ENCODE measurements at regions not wholly inside any gene's neighbourhood (a gene's known extent, or its start where the extent isn't known, plus 50 kb on each side); places are given as distances from the start of the nearest gene placed in this dataset.

GRCh38 chr14:59123975-59124374, 64.5 kb upstream of the DAAM1 start:
- 38 to 42% methylated on average over 4 of the region's 4 CpGs for WGBS, 2 donors

GRCh38 chr14:59125156-59125555, 63.3 kb upstream of the DAAM1 start:
- WGBS, 2 donors = 68 to 73% methylated on average over 4 of the region's 4 CpGs
- Histone ChIP-seq H3K36me3 (ENCODE audit: control insufficient read depth in 2 of 2, insufficient read depth in 2 of 2, low read length in 1 of 2) (no peaks in the 10 kb centered on the region), H3K9me3 (ENCODE audit: control insufficient read depth in 2 of 2, insufficient read depth in 1 of 2, low read depth in 1 of 2, low read length in 1 of 2) (no peaks in the 10 kb centered on the region), H3K4me3 (ENCODE audit: low read depth in 1 of 2, low read length in 2 of 2) (no peak overlapping the region), H3K4me1 (ENCODE audit: control insufficient read depth in 2 of 2, insufficient read depth in 2 of 2, low read length in 1 of 2) (no peaks in the 10 kb centered on the region), H3K27ac (ENCODE audit: low read depth in 2 of 2, low read length in 1 of 2) (no peak overlapping the region), H3K27me3 (ENCODE audit: control insufficient read depth in 1 of 2, insufficient read depth in 2 of 2, low read length in 2 of 2) (no peaks in the 10 kb centered on the region)

More at GRCh38 chr14:59123975-59124374, 64.5 kb upstream of the DAAM1 start:
- Histone ChIP-seq H3K27me3 (ENCODE audit: control insufficient read depth in 1 of 2, insufficient read depth in 2 of 2, low read length in 2 of 2) (no peaks in the 10 kb centered on the region), H3K36me3 (ENCODE audit: control insufficient read depth in 2 of 2, insufficient read depth in 2 of 2, low read length in 1 of 2) (no peaks in the 10 kb centered on the region), H3K9me3 (ENCODE audit: control insufficient read depth in 2 of 2, insufficient read depth in 1 of 2, low read depth in 1 of 2, low read length in 1 of 2) (no peaks in the 10 kb centered on the region), H3K27ac (ENCODE audit: low read depth in 2 of 2, low read length in 1 of 2) (no peak overlapping the region), H3K4me1 (ENCODE audit: control insufficient read depth in 2 of 2, insufficient read depth in 2 of 2, low read length in 1 of 2) (no peaks in the 10 kb centered on the region), H3K4me3 (ENCODE audit: low read depth in 1 of 2, low read length in 2 of 2) (no peak overlapping the region)

GRCh38 chr14:59126714-59127436, 61.6 kb upstream of the DAAM1 start:
- H3K4me3 ChIP-seq (ENCODE audit: low read depth in 1 of 2, low read length in 2 of 2) = no peak overlapping the region
- no peaks in the 10 kb centered on the region for H3K27me3 ChIP-seq (ENCODE audit: control insufficient read depth in 1 of 2, insufficient read depth in 2 of 2, low read length in 2 of 2)
- no peaks in the 10 kb centered on the region for H3K36me3 ChIP-seq (ENCODE audit: control insufficient read depth in 2 of 2, insufficient read depth in 2 of 2, low read length in 1 of 2)
- H3K4me1 ChIP-seq (ENCODE audit: control insufficient read depth in 2 of 2, insufficient read depth in 2 of 2, low read length in 1 of 2) = no peaks in the 10 kb centered on the region
- no peak overlapping the region for H3K27ac ChIP-seq (ENCODE audit: low read depth in 2 of 2, low read length in 1 of 2)
- no peaks in the 10 kb centered on the region for H3K9me3 ChIP-seq (ENCODE audit: control insufficient read depth in 2 of 2, insufficient read depth in 1 of 2, low read depth in 1 of 2, low read length in 1 of 2)
- WGBS, 2 donors = 39 to 40% methylated on average over 4 of the region's 4 CpGs

GRCh38 chr14:59127437-59127732, 61.1 kb upstream of the DAAM1 start:
- no peaks in the 10 kb centered on the region for H3K36me3 ChIP-seq (ENCODE audit: control insufficient read depth in 2 of 2, insufficient read depth in 2 of 2, low read length in 1 of 2)
- WGBS, 2 donors = 55 to 73% methylated on average over 1 of the region's 1 CpG
- no peaks in the 10 kb centered on the region for H3K9me3 ChIP-seq (ENCODE audit: control insufficient read depth in 2 of 2, insufficient read depth in 1 of 2, low read depth in 1 of 2, low read length in 1 of 2)
- H3K4me1 ChIP-seq (ENCODE audit: control insufficient read depth in 2 of 2, insufficient read depth in 2 of 2, low read length in 1 of 2) = no peaks in the 10 kb centered on the region
- no peak overlapping the region for H3K27ac ChIP-seq (ENCODE audit: low read depth in 2 of 2, low read length in 1 of 2)
- no peak overlapping the region for H3K4me3 ChIP-seq (ENCODE audit: low read depth in 1 of 2, low read length in 2 of 2)
- H3K27me3 ChIP-seq (ENCODE audit: control insufficient read depth in 1 of 2, insufficient read depth in 2 of 2, low read length in 2 of 2) = no peaks in the 10 kb centered on the region

- H3K27ac ChIP-seq (ENCODE audit: low read depth in 2 of 2, low read length in 1 of 2) = no peak overlapping the region
- 78 to 82% methylated on average over 7 of the region's 7 CpGs for WGBS, 2 donors
- no peaks in the 10 kb centered on the region for H3K36me3 ChIP-seq (ENCODE audit: control insufficient read depth in 2 of 2, insufficient read depth in 2 of 2, low read length in 1 of 2)
- no peaks in the 10 kb centered on the region for H3K9me3 ChIP-seq (ENCODE audit: control insufficient read depth in 2 of 2, insufficient read depth in 1 of 2, low read depth in 1 of 2, low read length in 1 of 2)
- no peaks in the 10 kb centered on the region for H3K4me1 ChIP-seq (ENCODE audit: control insufficient read depth in 2 of 2, insufficient read depth in 2 of 2, low read length in 1 of 2)
- H3K4me3 ChIP-seq (ENCODE audit: low read depth in 1 of 2, low read length in 2 of 2) = no peak overlapping the region
- no peaks in the 10 kb centered on the region for H3K27me3 ChIP-seq (ENCODE audit: control insufficient read depth in 1 of 2, insufficient read depth in 2 of 2, low read length in 2 of 2)
These were observed 58.0 kb upstream of the DAAM1 start for GRCh38 chr14:59130462-59130861.

DNA sequence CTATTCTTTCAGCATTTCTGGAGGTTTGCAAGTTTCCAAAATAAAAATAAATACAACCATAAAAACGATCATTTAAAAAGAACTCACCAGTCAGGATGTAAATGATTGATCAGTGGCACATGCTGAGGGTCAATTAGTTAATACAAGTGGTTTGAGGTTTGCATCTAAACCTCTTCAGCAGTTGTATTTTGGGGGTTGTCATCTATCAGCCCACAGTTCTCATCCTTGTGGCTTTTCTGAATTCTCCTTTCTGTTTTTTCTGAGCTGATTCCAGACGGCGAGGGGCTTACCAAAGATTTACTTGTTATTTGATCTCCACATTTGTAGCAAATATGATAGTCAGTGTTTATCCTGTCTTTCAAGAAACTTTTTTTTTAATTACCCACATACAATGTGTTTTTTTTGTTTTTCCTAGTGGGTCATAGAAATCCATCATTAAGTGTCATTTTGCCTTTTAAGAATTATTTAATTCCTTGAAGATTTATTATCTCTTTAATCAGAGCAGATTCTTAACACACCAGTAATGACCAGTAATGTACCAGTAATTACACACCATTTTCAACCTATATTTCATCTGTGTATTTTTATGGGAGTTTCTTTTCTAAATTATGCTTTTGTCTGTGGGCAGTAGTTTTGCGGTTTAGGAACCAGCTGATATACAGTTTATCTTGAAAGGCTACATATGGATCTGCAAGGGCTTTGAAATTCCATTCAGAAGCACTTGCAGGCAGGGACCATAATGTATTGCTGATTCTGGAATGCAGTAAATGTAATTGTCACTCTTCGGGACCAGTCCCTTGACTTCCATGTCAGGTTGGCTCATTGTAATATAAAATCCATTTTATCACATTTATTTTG, 56.3 kb upstream of the DAAM1 start:
- H3K4me1 ChIP-seq (ENCODE audit: control insufficient read depth in 2 of 2, insufficient read depth in 2 of 2, low read length in 1 of 2) = no peaks in the 10 kb centered on the region
- 72 to 85% methylated on average over 5 of the region's 5 CpGs for WGBS, 2 donors
- no peaks in the 10 kb centered on the region for H3K27me3 ChIP-seq (ENCODE audit: control insufficient read depth in 1 of 2, insufficient read depth in 2 of 2, low read length in 2 of 2)
- no peak overlapping the region for H3K4me3 ChIP-seq (ENCODE audit: low read depth in 1 of 2, low read length in 2 of 2)
- no peaks in the 10 kb centered on the region for H3K36me3 ChIP-seq (ENCODE audit: control insufficient read depth in 2 of 2, insufficient read depth in 2 of 2, low read length in 1 of 2)
- H3K9me3 ChIP-seq (ENCODE audit: control insufficient read depth in 2 of 2, insufficient read depth in 1 of 2, low read depth in 1 of 2, low read length in 1 of 2) = no peaks in the 10 kb centered on the region
- H3K27ac ChIP-seq (ENCODE audit: low read depth in 2 of 2, low read length in 1 of 2) = no peak overlapping the region

GRCh38 chr14:59132796-59133494, 55.5 kb upstream of the DAAM1 start:
- Histone ChIP-seq H3K27me3 (ENCODE audit: control insufficient read depth in 1 of 2, insufficient read depth in 2 of 2, low read length in 2 of 2) (no peaks in the 10 kb centered on the region), H3K27ac (ENCODE audit: low read depth in 2 of 2, low read length in 1 of 2) (no peak overlapping the region), H3K4me3 (ENCODE audit: low read depth in 1 of 2, low read length in 2 of 2) (no peak overlapping the region), H3K9me3 (ENCODE audit: control insufficient read depth in 2 of 2, insufficient read depth in 1 of 2, low read depth in 1 of 2, low read length in 1 of 2) (no peaks in the 10 kb centered on the region), H3K4me1 (ENCODE audit: control insufficient read depth in 2 of 2, insufficient read depth in 2 of 2, low read length in 1 of 2) (no peaks in the 10 kb centered on the region), H3K36me3 (ENCODE audit: control insufficient read depth in 2 of 2, insufficient read depth in 2 of 2, low read length in 1 of 2) (no peaks in the 10 kb centered on the region)
- 58 to 62% methylated on average over 3 of the region's 3 CpGs for WGBS, 2 donors

GRCh38 chr14:59133709-59134108, 54.8 kb upstream of the DAAM1 start:
- WGBS, 2 donors = 88 to 90% methylated on average over 4 of the region's 4 CpGs
- Histone ChIP-seq H3K27ac (ENCODE audit: low read depth in 2 of 2, low read length in 1 of 2) (no peak overlapping the region), H3K4me1 (ENCODE audit: control insufficient read depth in 2 of 2, insufficient read depth in 2 of 2, low read length in 1 of 2) (no peaks in the 10 kb centered on the region), H3K4me3 (ENCODE audit: low read depth in 1 of 2, low read length in 2 of 2) (no peak overlapping the region), H3K9me3 (ENCODE audit: control insufficient read depth in 2 of 2, insufficient read depth in 1 of 2, low read depth in 1 of 2, low read length in 1 of 2) (no peaks in the 10 kb centered on the region), H3K36me3 (ENCODE audit: control insufficient read depth in 2 of 2, insufficient read depth in 2 of 2, low read length in 1 of 2) (no peaks in the 10 kb centered on the region), H3K27me3 (ENCODE audit: control insufficient read depth in 1 of 2, insufficient read depth in 2 of 2, low read length in 2 of 2) (no peaks in the 10 kb centered on the region)

DNA sequence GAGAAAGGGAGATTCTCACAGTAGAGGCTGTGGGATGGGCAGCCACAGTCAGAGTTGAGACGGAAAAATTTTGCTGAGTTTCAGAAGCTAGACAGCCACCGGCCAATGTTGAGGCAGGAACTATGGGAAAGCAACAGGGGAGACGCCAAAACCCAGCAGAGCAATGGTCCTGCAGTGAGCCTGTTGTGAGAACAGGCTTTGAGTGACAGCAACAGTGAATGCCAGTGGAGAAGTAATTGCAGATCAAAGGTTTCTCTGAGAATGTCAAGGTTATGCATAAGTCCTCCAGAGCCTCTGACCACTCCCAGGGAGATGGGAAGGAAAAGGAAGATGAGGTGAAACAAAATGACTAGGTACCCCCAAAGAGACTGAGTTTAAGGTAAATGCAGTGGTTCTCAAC, 54.2 kb upstream of the DAAM1 start:
- no peaks in the 10 kb centered on the region for H3K36me3 ChIP-seq (ENCODE audit: control insufficient read depth in 2 of 2, insufficient read depth in 2 of 2, low read length in 1 of 2)
- no peak overlapping the region for H3K4me3 ChIP-seq (ENCODE audit: low read depth in 1 of 2, low read length in 2 of 2)
- no peaks in the 10 kb centered on the region for H3K4me1 ChIP-seq (ENCODE audit: control insufficient read depth in 2 of 2, insufficient read depth in 2 of 2, low read length in 1 of 2)
- no peak overlapping the region for H3K27ac ChIP-seq (ENCODE audit: low read depth in 2 of 2, low read length in 1 of 2)
- no peaks in the 10 kb centered on the region for H3K27me3 ChIP-seq (ENCODE audit: control insufficient read depth in 1 of 2, insufficient read depth in 2 of 2, low read length in 2 of 2)
- 86 to 87% methylated on average over 3 of the region's 3 CpGs for WGBS, 2 donors
- no peaks in the 10 kb centered on the region for H3K9me3 ChIP-seq (ENCODE audit: control insufficient read depth in 2 of 2, insufficient read depth in 1 of 2, low read depth in 1 of 2, low read length in 1 of 2)

Data from esophagus (tissue), 2 donors.